COR-L47 (cell line): ENCODE measurements at regions not wholly inside any gene's neighbourhood (a gene's known extent, or its start where the extent isn't known, plus 50 kb on each side); places are given as distances from the start of the nearest gene placed in this dataset.
"Not testable (repeated sequence)": the region's sequence is repeated elsewhere in the genome, so short reads cannot be mapped to it uniquely, and the experiment has no call there.

Source experiments
- DNase-seq: peaks from one replicate; lab custom pipeline; 2025; lab: John Stamatoyannopoulos, UW

DNA sequence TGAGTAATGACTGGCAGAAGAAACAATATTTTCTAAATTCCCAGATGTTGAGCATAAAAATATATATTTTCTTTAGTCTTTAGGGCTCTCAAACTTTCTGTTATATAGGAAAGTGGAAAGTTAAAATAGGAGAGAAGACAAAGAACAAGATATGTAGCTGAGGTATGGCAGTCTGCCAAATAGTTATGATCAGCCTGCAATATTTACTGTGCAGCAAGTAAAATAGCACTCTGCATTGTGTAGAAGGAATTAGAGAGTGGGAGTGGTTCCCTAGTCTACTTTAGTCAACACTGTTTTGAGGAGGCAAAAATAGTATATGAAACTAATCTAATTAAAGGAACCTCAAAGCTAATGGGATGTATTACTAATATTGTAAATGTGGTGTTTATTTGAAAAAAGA lies 978.1 kb upstream of the ALCAM start:
- peak; percentile 90 for DNase-seq

DNA sequence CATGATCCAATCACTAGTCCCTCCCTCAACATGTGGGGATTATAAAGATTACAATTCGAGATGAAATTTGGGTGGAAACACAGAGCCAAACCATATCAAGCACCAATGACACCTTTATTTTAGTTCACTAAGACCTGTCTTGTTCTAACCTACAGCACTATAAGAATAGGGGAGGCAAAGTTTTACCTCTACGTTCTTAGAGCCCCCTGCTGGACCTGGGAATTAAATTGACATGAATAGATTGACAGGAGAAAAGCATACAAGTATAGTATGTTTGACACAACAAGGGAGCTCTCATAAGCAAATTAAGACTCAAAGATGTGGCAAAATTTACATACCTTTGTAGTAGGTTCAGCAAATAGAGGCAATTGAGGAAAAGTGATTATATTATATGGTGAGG lies 974.4 kb upstream of the ALCAM start:
- DNase-seq: no peak

DNA sequence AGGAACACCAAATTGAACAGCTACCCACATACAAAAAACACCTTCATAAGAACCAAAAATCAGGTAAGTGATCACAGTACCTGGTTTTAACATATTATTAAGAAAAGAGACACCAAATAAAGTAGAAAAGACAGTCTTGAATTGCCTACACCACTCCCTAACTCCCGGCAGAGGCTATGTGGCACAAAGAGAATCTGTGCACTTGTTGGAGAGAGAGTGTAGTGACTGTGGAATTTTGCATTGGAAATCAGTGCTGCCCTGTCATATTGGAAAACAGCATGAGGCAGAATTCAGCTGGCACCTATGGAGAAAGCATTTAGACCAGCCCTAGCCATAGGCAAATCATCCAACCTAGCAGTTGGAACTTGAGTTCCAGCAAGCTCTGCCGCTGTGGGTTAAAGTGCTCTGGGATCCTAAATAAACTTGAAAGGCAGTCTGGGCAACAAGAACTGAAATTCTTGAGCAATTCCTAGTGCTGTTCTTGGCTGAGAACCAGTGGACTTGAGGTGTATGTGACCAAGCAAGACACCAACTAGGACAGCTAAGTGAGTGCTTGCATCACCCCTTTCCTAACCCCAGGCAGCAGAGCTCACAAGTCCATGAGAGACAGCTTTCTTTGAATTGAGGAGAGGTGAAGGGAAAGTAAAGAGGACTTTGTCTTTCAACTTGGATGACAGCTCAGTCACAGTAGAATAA lies 969.6 kb upstream of the ALCAM start:
- no peak for DNase-seq

DNA sequence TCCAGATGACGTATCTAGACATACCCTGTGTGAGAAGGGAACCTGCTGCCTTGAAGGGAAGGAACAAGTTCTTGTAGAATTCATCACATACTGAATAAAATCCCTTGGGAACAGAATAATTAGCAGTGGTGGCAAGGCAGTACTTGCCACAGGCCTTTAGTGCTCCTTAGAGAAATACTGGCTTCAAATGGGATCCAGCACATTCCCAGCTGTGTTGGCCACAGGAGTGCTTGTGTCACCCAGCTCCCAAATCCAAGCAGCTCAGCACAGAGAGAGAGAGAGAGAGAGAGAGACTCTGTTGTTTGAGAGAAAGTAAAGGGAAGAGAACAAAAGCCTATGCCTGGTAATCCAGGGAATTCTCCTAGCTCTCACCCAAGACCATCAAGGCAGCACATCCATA lies 969.0 kb upstream of the ALCAM start:
- DNase-seq: no peak

DNA sequence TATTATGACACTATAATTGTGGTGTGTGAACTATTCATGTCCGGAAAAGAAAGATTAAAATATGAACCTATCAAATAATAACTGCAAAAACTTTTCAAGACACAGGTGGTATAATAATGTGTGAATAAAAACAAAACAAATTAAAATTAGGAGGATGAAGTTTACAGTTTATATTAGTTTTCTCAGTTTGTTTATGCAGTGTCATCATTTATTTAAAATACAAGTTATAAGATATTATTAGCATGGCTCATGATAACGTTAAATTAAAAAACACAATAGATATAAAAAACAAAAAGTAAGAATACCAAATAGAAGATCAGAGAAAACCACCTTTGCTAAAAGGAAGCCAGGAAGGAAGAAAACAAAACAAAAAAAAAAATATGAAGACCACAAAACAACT lies 963.8 kb upstream of the ALCAM start:
- DNase-seq: no peak

DNA sequence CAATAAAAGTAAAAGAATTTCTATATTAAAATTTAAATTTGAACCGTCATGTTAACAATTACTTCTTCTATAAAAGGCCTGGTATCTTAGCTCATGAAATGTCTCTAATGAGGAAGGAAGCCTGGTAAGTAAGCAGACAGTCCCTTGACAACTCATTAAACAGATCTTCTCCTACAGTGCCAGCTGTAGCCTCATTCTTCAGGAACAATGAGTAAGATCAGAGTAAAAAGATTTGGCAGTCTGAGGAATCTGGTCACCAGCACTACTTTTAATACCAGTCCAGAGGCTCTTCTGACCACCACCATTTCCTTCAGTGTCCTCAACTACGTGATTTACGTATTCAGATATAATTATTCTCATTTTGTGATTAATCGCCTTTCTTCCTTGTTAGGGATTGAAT lies 955.0 kb upstream of the ALCAM start:
- no peak for DNase-seq

DNA sequence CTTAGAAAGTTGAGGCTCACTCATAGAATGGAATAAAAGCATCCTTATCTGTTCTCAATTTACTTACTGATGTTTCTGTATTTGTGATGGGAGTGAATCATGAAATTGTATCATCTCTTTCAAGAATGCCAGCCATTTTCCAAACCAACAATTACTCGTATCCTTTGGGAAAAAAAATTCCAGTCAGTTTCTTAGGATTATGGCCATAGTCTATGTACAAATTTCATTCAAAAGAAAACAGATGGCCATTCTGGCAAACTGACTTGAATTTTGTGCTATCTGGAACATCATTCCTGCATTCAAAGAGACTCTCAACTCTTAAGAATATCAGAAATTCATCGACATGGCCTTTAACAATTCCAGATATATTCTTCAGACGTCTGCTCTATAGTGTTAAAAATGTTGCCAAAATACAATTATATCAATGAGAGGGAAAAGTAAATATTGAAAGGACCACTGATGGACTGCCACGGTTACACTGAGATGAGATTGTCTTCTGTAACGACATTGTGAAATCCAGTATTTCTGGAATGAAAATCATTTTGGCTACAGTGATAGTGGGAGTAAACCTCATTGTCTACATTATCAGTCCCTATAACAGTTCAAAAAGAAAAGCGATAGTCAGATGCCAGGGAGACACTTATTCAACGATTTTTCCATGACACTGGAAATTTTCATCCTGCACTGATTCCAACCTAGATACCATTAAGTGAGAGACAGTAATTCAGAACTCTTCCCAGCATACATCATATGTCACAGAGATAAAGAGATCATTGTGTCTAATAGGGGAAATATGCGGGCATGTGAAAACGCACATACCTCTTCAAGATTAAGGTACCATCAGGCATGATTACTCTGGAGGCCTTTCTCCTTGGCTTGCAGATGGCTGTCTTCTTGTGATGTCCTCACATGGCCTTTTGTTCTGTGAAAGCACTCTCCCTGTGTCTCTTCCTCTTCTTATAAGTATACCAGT lies 953.8 kb upstream of the ALCAM start:
- no peak for DNase-seq

DNA sequence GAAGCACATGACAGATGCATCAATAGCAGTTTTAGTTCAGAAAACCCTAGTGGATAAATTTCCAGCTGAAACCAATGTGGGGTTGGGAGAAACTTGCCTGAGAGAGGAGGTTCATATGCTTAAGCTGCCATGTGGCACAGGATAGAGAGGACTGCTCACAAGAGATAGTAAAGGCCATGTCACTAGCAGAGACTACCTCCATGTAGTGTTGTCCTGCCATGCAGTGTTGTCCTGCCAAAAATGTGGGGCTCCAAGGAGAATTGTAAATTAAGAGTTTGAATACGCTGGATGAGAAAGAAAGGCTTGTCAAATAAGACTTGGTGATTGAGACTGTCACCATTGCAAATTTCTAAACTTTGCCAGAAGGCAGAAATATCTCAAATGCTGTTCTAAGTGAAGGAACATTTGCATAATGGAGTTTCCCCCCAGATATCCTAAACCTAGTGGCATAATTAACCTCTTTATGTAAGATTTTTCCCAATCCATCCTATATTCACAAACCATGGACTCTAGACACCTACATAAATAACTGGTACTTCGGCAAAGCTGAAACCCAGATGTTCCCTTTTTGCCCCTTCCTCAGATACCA lies 938.3 kb upstream of the ALCAM start:
- DNase-seq: no peak

DNA sequence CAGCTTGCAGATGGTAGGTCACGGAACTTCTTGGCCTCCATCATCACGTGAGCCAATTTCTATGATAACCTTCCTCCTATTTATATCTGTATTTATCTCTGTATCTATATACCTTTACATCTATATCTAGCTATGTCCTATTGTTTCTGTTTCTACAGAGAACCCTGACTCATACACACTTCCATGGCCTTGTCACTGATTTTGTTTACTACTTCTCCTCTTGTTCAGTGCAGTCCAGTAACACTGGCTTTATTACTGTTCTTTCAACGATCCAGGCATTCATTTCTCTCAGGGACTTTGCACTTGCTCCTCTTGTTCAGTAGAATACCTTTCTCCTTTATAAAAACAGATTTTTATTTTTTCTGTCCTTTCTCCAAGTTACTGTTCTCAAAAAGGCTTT lies 937.0 kb upstream of the ALCAM start:
- DNase-seq: no peak

DNA sequence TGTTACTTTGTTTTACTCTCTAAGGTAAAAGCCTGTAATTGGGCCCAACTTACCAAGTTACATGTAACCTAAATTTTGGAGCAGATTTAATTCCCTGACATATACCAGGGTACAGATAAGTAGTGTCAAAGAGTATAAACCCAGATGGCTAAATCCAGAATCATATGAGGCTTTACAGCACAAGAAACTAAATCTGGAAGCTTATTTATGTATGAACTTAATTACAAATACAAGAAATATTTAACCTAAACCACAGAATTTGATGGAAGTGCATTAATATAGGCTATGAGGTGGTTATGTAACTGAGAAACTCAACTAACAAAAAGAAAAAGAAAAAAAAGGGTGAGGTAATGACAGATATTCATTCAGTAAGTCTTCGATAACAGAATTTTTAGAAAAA lies 930.2 kb upstream of the ALCAM start:
- no peak for DNase-seq

DNA sequence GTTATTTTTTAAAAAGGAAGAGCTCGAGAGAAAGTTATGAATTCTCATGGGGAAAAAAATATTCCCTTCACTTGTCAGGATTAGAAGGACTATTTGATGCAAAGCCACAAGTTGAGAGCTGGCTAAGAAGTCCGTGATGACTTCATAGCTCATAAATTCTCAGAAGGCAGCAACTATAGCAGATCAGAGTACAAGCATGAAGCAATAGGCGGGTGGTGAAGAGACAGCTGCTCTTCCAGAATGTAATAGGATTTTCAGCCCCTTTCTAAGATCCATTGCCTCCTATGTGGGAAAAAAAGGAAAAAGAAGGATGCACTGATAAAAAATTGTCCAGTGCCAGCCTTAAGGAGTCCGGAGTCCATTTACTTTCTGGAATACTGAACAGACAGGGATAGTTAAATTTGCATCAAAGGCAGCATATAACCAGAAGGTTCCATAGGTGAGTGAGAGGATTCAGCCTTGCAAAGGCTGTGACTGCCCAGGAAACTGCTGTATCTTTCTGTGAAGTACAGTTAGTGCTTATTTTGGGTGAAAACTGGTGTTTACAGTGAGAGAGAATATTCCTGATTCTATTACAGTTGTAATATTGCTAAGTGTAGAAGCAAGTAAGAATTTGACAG lies 929.5 kb upstream of the ALCAM start:
- no peak for DNase-seq

DNA sequence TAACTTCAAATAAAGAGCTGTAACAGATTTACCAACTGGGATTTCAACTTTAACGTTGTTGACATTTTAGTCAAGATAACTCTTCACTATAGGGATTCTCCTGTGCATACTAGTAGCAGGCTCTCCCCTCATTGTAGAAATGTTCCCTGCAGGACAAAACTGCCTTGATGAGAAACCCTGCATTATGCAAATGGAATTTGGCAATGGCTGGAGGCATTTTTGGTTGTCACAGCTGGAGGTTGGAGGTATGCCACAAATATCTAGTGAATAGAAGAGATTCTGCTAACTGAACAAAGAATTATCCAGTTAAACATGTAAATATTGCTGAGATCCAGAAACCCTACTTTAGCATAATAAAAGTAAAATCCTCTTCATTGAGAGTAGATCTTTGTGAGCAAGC lies 928.8 kb upstream of the ALCAM start:
- peak; percentile 85 for DNase-seq

DNA sequence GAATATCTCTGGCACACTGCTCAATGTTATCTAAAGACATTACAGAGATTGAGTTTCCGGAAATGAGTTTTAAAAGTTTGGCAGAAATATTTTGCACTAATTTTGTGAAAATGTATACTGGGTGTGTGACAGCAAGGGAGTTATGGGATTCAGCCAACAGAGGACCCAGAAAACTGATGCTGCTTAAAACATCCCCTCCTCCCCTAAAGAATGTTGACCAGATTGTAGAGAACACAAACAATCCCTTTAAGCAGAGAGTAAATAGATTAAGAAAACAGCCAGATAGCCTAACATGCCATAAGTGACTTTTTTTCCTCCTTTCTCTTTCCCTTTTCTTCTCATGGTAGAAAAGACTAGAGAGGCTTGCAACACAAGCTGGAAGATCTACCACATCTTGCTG lies 928.0 kb upstream of the ALCAM start:
- DNase-seq: no peak

DNA sequence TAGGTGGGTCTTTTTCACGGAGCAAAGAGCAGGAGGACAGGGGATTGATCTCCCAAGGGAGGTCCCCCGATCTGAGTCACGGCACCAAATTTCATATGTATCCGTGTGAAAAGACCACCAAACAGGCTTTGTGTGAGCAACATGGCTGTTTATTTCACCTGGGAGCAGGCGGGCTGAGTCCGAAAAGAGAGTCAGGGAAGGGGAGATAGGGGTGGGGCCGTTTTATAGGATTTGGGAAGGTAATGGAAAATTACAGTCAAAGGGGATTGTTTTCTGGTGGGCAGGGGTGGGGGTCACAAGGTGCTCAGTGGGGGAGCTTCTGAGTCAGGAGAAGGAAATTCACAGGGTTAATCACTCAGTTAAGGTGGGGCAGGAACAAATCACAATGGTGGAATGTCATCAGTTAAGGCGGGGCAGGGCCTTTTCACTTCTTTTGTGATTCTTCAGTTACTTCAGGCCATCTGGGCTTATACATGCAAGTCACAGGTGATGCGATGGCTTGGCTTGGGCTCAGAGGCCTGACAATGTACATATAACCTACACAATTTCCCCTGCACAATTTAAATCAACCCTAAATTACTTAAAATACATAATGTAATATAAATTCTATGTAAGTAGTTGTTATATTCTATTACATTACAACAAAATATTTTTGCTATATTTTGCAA lies 921.3 kb upstream of the ALCAM start:
- not testable (repeated sequence) for DNase-seq

DNA sequence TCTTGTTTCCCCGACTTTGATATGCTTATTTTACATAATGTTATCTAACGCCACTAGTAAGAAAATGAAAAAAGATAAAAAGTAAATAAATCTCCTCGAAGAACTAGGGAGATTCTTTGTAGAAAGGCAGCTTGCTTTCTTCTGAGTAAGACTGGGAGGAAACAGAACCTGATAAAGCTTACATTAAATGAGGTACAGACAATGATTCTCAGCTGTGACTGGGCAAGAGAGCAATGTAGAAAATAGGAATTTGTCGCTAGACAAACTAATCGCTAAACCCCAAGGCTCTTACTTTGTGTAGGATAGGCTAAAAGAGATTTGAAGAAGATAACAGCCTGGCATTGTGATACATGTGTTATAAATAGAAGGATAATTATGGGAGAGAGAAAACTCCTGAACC lies 919.0 kb upstream of the ALCAM start:
- DNase-seq: no peak

DNA sequence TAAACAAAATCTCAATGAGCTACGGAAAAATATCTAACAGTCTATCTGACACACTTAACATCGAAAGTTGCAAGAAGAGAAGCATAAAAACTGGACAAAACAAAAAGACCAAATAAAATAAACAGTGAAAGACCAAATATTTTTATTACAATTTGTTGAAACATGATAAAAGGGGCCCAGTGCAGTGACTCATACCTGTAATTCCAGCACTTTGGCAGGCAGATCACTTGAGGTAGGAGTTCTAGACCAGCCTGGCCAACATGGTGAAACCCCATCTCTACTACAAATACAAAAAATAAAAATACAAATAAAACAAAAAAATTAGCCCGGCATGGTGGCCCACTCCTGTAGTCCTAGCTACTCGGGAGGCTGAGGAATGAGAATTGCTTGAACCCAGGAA lies 914.0 kb upstream of the ALCAM start:
- DNase-seq: no peak

DNA sequence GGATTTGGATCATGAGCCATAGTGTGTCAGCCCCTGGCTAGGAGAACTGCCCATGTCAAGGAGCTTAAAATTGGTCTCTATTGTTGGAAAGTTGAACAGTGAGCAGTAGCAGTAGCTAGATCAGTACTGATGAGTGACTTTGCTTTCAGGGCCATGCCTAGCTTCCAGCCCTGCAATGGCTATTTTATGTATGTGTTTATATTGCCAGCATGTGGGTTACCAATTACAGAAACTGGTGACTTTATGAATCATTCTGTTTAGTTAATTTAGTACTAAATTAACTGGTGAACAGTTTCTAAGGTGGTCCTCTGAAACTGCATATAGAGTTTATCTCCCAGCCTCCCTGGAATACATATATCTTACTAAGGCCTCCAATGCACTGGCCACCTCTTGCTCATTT lies 908.1 kb upstream of the ALCAM start:
- DNase-seq: no peak

DNA sequence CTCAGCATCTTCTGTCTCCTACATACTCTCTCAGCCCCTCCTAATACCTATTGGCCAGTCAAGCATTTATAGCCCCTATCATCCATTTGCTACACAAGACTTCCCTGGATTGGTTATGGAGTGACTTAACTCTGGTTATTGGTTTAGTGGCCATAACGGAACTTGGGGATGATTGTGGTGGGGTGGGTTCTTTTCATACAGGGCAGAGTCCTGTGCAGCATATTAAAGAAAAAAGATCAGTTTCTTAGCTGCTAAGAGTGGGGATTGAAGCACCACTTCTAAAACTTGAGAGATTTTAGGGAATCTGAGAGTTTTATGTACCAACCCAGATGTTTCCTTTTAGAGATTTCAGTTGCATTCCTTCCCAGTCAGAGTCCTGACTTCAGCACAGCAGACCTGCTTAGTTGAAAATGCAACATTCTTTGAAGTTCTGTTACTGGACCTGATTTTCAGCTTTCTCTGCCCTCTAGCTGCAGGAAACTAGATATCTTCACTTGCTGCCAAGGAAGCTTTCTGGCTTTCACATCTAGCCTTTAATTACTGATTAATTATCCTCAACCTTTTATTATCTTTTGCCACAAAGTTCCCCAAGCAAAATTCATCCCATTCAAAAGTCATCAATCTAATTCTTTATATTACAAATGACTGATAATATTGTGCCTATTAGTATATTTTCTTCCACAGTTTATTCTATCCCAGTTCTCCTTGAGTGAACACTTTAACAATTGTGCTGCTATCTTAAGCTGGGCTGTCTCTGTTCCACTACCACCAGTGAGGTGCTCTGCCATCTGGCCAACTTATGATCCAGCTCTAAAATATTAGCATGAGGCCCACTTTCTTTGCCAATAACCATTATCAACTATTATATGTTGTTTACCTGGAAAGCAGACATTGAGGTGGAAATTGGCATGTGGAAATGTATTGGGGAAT lies 906.0 kb upstream of the ALCAM start:
- DNase-seq: peak; percentile 22

DNA sequence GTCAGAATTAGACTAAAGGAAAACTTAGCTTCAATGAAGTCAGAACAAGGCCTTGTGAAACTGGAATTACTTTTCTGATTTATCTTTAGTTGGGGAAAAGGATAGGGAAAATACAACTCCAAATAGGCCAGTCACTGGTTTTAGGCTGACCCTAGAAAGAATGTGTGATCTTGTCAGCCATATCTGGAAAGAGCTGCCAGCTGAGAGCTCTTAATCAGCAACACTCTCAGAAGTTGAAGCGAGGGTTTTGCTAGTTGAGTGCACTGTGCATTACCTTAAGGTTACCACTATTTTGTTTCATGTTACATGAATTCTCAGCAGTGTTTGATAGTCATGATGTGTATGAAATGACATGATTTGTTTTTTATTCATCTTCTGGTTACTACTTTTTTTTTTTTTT lies 905.3 kb upstream of the ALCAM start:
- no peak for DNase-seq

DNA sequence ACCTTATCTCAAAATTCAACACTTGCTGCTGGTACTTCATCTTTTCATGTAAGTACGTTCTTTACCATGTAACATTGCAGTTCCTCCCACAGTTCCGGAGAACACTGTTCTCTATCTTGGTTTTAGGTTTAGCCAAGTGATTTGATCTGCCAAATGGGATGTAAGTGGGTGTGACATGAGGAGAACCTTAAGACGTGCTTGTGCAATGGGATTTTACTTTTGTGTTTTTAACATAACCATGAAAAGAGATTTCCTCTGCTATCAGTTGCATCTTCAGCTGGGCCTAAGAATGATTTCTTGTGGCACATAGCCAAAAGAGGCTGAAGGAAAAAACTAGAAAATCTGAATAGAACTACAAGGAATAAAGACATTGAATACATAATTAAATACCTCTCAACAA lies 894.5 kb upstream of the ALCAM start:
- DNase-seq: no peak

DNA sequence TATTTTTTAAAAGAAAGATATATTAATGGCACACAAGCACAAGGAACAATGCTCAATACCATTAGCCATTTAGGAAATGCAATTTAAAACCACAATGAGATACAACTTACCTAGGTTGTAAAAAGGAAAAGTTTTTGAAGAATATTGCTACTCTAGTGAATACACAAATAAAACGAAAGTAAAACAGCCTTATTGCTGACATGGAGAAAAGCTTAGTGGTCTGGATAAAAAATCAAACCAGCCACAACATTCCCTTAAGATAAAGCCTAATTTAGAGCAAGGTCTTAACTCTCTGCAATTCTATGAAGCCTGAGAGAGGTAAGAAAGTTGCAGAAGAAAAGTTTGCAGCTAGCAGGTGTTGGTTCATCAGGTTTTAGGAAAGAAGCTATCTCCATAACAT lies 892.7 kb upstream of the ALCAM start:
- no peak for DNase-seq
